Gastroesophageal sphincter (tissue), 4 donors: ENCODE measurements at regions not wholly inside any gene's neighbourhood (a gene's known extent, or its start where the extent isn't known, plus 50 kb on each side); places are given as distances from the start of the nearest gene placed in this dataset.

Source experiments
- ATAC-seq: fragments of 150-250 bp; one replicate; pipeline ENCODE4 v1.9.1; 2016; ENCODE audit warnings: mild to moderate bottlenecking, moderate library complexity
- H3K27ac ChIP-seq, 4 donors: fragments of 200-600 bp; sonication (generic) in 3 of 4; 1 replicate in 3 of 4; 2 replicates in 1 of 4; pipeline ENCODE4 v1.5.1; 2016 to 2019
- H3K27me3 ChIP-seq: fragments of 200-600 bp; sonication (generic); one replicate; pipeline ENCODE4 v1.5.1; 2019
- H3K36me3 ChIP-seq, 2 donors: fragments of 200-600 bp; sonication (generic); one replicate each; pipeline ENCODE4 v1.5.1; 2019; ENCODE audit warnings: control low read depth in 1 of 2
- H3K4me1 ChIP-seq, 3 donors: fragments of 200-600 bp; sonication (generic); 1 replicate in 2 of 3; 2 replicates in 1 of 3; pipeline ENCODE4 v1.5.1; 2016 to 2019; ENCODE audit warnings: control low read depth in 2 of 3
- H3K4me3 ChIP-seq, 2 donors: fragments of 200-600 bp; sonication (generic); one replicate each; pipeline ENCODE4 v1.5.1; 2019; ENCODE audit warnings: mild to moderate bottlenecking in 1 of 2, moderate library complexity in 1 of 2
- H3K9me3 ChIP-seq, 3 donors: fragments of 200-600 bp; sonication (generic); one replicate each; pipeline ENCODE4 v1.5.1; 2017 to 2019; ENCODE audit warnings: control low read depth in 2 of 3
- CTCF ChIP-seq, 4 experiments: fragments of 200-600 bp in 2 of 4; fragments of 450-650 bp in 2 of 4; sonication (generic) in 1 of 4; IDR thresholded peaks; one replicate each; pipeline ENCODE4 v1.5.1; 2017 to 2019; ENCODE audit warnings: antibody characterized with exemption in 4 of 4, mild to moderate bottlenecking in 2 of 4, moderate library complexity in 2 of 4
- EP300 ChIP-seq: sonication (generic); formaldehyde crosslinking; IDR thresholded peaks from one replicate; pipeline ENCODE4 v1.6.1; 2017; ENCODE audit warnings: antibody characterized with exemption, mild to moderate bottlenecking
- POLR2A ChIP-seq, 2 donors: fragments of 450-650 bp; IDR thresholded peaks; one replicate each; pipeline ENCODE4 v1.6.1; 2017; ENCODE audit warnings: antibody characterized with exemption in 2 of 2, mild to moderate bottlenecking in 2 of 2, moderate library complexity in 1 of 2
- POLR2AphosphoS5 ChIP-seq: sonication (generic); formaldehyde crosslinking; IDR thresholded peaks from one replicate; pipeline ENCODE4 v1.6.1; 2017; ENCODE audit warnings: antibody characterized with exemption
- WGBS, 2 donors: methylation state at CpG; one replicate each; pipeline ENCODE4 v1.1.5; 2018; ENCODE audit warnings: low coverage in 1 of 2; 5-methylcytosine and 5-hydroxymethylcytosine counted together

- no peak for ATAC-seq
- no peaks in the 10 kb centered on the region for H3K4me1 ChIP-seq
- no peaks in the 10 kb centered on the region for H3K9me3 ChIP-seq
- no peak overlapping the region for H3K27ac ChIP-seq
- H3K36me3 ChIP-seq, result no peaks in the 10 kb centered on the region
- no peak overlapping the region for H3K4me3 ChIP-seq
- no peak for TF ChIP-seq POLR2AphosphoS5
- peaks cover 8% of the 10 kb centered on the region for H3K27me3 ChIP-seq
- 77 to 84% methylated on average over 4 of the region's 4 CpGs for WGBS, 2 donors
These were observed 218.4 kb upstream of the TMEM161B start for GRCh38 chr5:88487066-88487465.

DNA sequence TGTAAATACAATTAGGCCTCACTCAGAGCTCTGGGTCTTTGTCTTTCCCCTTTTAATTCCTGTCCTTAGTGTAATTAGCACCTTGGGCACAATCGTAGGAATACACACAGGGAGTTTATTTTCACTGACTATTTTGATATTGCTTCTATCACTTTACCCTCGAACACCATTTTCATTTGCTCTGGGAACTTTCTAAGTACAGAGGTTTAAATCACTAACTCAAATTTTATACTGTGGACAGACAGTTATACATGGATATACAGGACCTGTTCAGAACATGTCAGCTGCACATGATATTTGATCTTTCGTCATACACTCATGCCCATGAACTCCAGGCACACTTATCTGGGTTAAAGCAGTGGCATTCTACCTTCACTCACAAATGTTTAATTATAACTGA is 217.8 kb upstream of the TMEM161B start:
- WGBS, 2 donors, result 74 to 100% methylated on average over 1 to 3 of the region's 3 CpGs
- no peaks in the 10 kb centered on the region for H3K9me3 ChIP-seq

DNA sequence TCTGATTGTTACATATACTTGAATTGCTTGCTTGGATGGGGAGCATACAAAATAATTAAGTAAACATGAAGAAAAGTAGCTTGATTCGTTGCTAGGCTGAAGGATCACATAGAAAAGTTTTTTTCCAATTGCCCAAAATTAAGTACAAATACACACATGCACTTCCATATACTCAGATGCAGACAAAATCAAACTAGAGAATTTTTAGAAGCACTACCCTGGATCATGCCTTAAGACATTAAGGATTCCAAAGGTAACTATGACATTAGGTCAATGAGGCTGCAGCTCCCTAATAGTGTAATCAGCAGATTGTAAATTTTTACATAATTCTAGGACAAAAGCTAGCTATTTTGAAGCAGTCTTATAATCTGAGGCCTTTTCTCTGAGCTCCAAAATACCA is 216.9 kb upstream of the TMEM161B start:
- no peak for TF ChIP-seq POLR2A (IDR thresholded peaks at IDR 0.05)
- TF ChIP-seq POLR2AphosphoS5, result no peak
- no peak for TF ChIP-seq EP300
- no peak for TF ChIP-seq CTCF (IDR thresholded peaks at IDR 0.05)
- ATAC-seq, result no peak
- Histone ChIP-seq H3K4me1 (no peaks in the 10 kb centered on the region), H3K27ac (no peak overlapping the region), H3K4me3 (no peak overlapping the region), H3K9me3 (no peaks in the 10 kb centered on the region), H3K27me3 (peaks cover 8% of the 10 kb centered on the region), H3K36me3 (no peaks in the 10 kb centered on the region)
- WGBS, 2 donors, result 79 to 91% methylated on average over 1 of the region's 1 CpG

More for the DNA sequence above, 217.8 kb upstream of the TMEM161B start:
- H3K27ac ChIP-seq, result no peak overlapping the region
- ATAC-seq, result no peak
- no peaks in the 10 kb centered on the region for H3K36me3 ChIP-seq
- TF ChIP-seq CTCF (IDR thresholded peaks at IDR 0.05) (no peak), POLR2A (IDR thresholded peaks at IDR 0.05) (no peak), POLR2AphosphoS5 (no peak), EP300 (no peak)
- no peaks in the 10 kb centered on the region for H3K4me1 ChIP-seq
- H3K27me3 ChIP-seq, result peaks cover 8% of the 10 kb centered on the region
- no peak overlapping the region for H3K4me3 ChIP-seq

GRCh38 chr5:88483964-88484672 is 215.5 kb upstream of the TMEM161B start:
- no peaks in the 10 kb centered on the region for H3K9me3 ChIP-seq
- ATAC-seq, result no peak
- H3K4me3 ChIP-seq, result no peak overlapping the region
- H3K27ac ChIP-seq, result no peak overlapping the region
- WGBS, 2 donors, result 75 to 76% methylated on average over 10 of the region's 10 CpGs
- no peak for TF ChIP-seq EP300
- TF ChIP-seq POLR2A (IDR thresholded peaks at IDR 0.05), result no peak
- TF ChIP-seq CTCF (IDR thresholded peaks at IDR 0.05), result no peak
- no peak for TF ChIP-seq POLR2AphosphoS5
- peaks cover 8% of the 10 kb centered on the region for H3K27me3 ChIP-seq
- H3K36me3 ChIP-seq, result no peaks in the 10 kb centered on the region
- H3K4me1 ChIP-seq, result no peaks in the 10 kb centered on the region

DNA sequence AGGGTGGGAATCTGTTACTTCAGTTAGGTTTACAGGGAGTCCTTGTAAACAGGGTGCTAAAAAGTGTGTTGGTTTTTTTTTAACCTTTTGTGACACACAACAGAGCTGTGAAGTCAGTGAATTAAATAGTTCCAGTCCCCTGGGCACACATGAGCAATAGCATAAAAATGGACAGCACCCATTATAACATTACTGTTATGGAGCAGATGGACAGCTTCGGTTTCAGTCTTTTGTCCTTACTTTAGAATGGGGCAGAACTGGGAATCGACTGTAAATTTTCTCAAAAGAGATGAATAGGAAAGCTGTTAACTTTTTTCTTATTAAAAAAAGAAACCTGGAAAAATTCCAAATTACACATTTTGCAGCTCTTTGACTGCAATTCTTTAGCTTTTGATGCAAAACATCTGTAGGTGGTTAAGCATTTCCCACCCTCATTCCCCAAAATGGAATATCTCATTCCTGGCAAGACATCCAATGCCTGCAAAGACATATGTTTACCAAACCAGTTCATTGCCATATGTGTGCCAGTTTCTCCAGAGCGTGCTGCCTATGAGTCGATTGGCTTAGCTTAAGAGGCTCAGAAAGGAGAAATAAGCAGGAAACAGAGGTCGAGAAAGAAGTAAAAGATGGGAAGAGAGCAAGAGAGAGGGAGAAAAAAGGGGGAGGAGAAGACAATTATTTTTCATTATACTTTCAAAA is 212.3 kb upstream of the TMEM161B start:
- no peak for ATAC-seq
- WGBS, 2 donors, result 26 to 27% methylated on average over 5 of the region's 5 CpGs
- TF ChIP-seq EP300, result no peak
- TF ChIP-seq POLR2A (IDR thresholded peaks at IDR 0.05), result no peak
- no peak for TF ChIP-seq CTCF (IDR thresholded peaks at IDR 0.05)
- TF ChIP-seq POLR2AphosphoS5, result no peak

More for the DNA sequence above, 212.3 kb upstream of the TMEM161B start:
- no peaks in the 10 kb centered on the region for H3K27me3 ChIP-seq
- no peaks in the 10 kb centered on the region for H3K4me1 ChIP-seq
- no peak overlapping the region for H3K27ac ChIP-seq
- H3K4me3 ChIP-seq, result no peak overlapping the region
- no peaks in the 10 kb centered on the region for H3K36me3 ChIP-seq
- no peaks in the 10 kb centered on the region for H3K9me3 ChIP-seq
